Cardiac fibroblast (primary cell): ENCODE measurements at regions not wholly inside any gene's neighbourhood (a gene's known extent, or its start where the extent isn't known, plus 50 kb on each side); places are given as distances from the start of the nearest gene placed in this dataset.

ENCODE experiments used
- DNase-seq, 2 donors: peaks; one replicate each; pipeline versions ENCODE4 v3.0.0 to v3.0.0-alpha.2; 2010; ENCODE audit warnings: low read depth in 2 of 2
- H3K4me3 ChIP-seq, 2 donors: replicated peaks in 1 of 2; 1 replicate in 1 of 2; 2 replicates in 1 of 2; pipeline ENCODE4 v1.5.1; 2011; ENCODE audit warnings: low read depth in 2 of 2, low read length in 2 of 2, mild to moderate bottlenecking in 2 of 2, moderate library complexity in 1 of 2
- CTCF ChIP-seq: IDR thresholded peaks from one replicate; pipeline ENCODE4 v1.5.1; 2011; ENCODE audit warnings: low read depth, mild to moderate bottlenecking, low read length, inconsistent platforms

DNA sequence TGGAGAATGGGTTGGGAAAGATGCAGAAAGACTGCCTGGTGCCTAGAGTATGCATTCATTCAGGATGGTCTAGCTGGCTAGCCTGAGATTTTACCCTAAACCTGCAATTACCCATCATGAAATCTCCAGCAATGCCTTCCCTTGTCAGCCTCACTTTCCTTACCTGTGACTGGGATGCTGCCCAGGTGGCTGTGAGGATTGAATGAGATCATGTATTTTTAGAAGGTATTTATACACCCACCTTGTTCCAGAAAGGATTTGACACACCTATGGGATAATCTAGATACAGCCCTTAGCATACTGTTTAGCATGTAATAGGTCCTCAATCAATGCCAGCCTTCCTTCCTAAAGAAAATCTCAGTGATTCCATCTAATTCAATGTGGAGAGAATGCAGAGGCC is 561.4 kb downstream of the CDK5RAP2 start:
- no peak for DNase-seq
- TF ChIP-seq CTCF, result no peak

DNA sequence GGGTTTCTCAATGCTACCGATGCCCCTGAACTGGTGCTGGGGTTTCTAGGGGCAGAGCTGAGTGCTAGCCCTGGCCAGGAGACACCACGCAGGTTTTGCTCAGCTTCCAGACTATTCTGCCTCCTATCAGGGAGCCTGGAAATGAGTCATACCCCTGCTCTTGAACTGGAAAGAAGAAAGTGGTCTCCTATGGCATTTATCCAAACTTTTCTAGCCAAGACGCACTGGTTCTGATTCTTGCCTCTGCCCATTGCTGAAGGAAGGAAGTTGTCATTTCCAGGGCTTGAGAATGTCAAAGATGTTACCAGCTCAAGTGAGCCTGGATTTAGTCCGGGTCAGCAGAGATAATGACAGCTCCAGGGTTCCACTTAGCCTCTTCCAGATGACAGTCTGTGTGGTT is 561.9 kb downstream of the CDK5RAP2 start:
- no peak for TF ChIP-seq CTCF
- no peak for DNase-seq
- no peak overlapping the region for H3K4me3 ChIP-seq

More for the DNA sequence above, 561.4 kb downstream of the CDK5RAP2 start:
- no peak overlapping the region for H3K4me3 ChIP-seq

- H3K4me3 ChIP-seq, result no peak overlapping the region
- DNase-seq, result no peak
- no peak for TF ChIP-seq CTCF
Measured at GRCh38 chr9:120016231-120016630, 563.7 kb downstream of the CDK5RAP2 start.

- H3K4me3 ChIP-seq, result no peak overlapping the region
- DNase-seq, result no peak
- TF ChIP-seq CTCF, result no peak
Measured at GRCh38 chr9:120014796-120015195, 565.2 kb downstream of the CDK5RAP2 start.

DNA sequence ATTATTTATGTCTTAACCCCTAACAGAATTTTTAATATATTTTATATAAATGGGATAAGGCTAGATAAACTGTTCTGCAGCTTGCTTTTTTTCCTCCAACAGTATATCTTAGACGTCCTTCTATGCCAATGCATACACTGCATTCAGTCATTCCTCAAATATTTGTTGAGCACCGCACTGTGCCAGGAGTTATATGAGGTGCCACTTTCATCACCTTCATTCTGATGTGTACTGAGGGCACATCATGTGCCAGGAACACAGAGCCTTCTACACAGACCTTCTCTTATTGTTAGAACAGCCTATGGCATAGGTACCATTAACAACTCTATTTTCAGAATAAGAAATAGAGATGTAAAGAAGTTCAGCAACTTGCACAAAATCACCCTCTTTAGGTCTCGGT is 570.1 kb downstream of the CDK5RAP2 start:
- H3K4me3 ChIP-seq, result no peak overlapping the region
- DNase-seq, result no peak
- TF ChIP-seq CTCF, result no peak

- no peak overlapping the region for H3K4me3 ChIP-seq
- no peak for TF ChIP-seq CTCF
- DNase-seq, result no peak
Measured at GRCh38 chr9:120001536-120001935, 578.4 kb downstream of the CDK5RAP2 start.

DNA sequence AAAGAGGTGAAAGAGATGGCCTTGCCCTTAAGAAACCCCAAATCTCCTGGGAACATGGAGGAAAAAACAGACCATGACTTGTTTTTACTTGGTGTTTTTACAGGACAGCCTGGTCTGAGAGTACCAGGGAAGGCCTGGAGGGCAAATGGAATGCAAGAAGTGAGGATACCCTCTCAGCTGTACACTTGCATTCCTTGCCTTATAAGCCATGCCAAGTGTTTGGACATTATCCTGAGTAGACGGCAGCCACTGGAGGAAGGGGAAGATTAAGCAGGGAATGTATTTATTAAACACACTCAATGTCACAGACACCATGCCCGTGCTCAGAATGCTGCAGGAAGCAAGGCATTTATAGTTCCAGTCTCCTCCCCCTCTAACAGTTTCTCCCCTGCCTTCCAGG is 581.4 kb downstream of the CDK5RAP2 start:
- DNase-seq, result no peak
- TF ChIP-seq CTCF, result no peak
- H3K4me3 ChIP-seq, result no peak overlapping the region
